GM18502 (cell line): ENCODE measurements at regions not wholly inside any gene's neighbourhood (a gene's known extent, or its start where the extent isn't known, plus 50 kb on each side); places are given as distances from the start of the nearest gene placed in this dataset.
"Not testable (repeated sequence)": the region's sequence is repeated elsewhere in the genome, so short reads cannot be mapped to it uniquely, and the experiment has no call there.

Source experiments
- ATAC-seq: cut with Tn5 transposase; IDR thresholded peaks from one replicate; pipeline ENCODE4 v1.9.1; 2021; ENCODE audit warnings: mild to moderate bottlenecking; ENCODE audit not compliant: unreplicated experiment, poor library complexity

DNA sequence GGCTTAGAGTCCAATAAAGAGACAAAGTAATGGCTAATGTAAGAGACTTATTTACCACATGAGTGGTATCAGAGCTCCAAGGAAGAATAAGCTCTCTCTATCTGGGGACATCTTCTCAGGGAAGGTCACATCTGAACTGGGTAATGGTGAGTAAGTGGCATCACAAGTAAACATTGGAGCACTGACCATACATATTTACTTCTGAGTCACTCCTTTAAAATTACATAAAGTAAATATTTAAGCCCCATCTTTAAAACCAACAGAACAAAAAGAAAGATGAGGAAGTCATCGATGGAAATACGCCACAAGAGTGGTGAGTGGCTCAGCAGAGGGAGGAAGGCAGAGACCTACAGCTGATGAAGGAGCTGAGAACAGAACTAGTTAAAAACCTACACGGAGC, 159.9 kb downstream of the DUSP6 start:
- ATAC-seq = no peak

GRCh38 chr12:89191597-89191996, 160.7 kb downstream of the DUSP6 start:
- not testable (repeated sequence) for ATAC-seq

GRCh38 chr12:89189448-89189847, 162.9 kb downstream of the DUSP6 start:
- ATAC-seq = no peak

- no peak for ATAC-seq
Measured at GRCh38 chr12:89187507-89187906, 164.8 kb downstream of the DUSP6 start.

GRCh38 chr12:89185889-89186288, 166.4 kb downstream of the DUSP6 start:
- no peak for ATAC-seq

- ATAC-seq = no peak
Measured at GRCh38 chr12:89185181-89185580, 167.1 kb downstream of the DUSP6 start.

- ATAC-seq = no peak
Measured at GRCh38 chr12:89183985-89184435, 168.3 kb downstream of the DUSP6 start.

- ATAC-seq = no peak
Measured at GRCh38 chr12:89181271-89181920, 170.9 kb downstream of the DUSP6 start.

DNA sequence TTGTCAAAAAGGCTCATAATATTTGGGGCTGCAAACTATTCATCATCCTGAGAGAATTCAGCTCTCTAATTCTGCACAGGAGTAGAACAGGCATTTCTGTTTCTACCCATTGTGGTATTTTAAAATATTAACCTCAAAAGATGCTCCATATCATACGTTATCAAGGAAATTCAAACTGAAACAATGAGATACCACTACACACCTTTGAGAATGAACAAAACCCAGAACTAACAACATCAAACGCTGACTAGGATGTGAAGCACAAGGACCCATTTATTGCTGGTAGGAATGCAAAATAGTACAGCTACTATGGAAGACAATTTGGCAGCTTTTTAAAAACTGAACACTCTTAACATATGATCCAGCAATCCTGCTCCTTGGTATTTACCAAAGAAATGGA, 171.8 kb downstream of the DUSP6 start:
- no peak for ATAC-seq

DNA sequence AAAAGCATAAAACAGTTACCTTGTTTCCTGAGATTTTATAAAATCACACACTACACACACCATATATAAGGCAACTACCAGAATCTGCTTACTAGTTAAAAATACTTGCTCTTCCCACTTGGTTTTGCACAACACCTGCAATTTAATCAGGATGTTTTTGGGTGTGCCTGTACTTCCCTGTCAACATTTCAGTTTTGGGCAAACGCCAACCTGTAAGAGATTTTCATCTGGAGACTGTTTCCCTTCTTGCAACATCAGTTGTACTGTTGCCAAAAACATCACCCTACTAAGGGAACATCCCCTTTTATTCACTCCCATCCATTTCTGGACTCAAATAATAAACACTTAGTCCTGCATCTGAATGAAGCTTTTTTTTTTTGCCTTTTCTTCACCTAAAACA, 172.3 kb downstream of the DUSP6 start:
- no peak for ATAC-seq

GRCh38 chr12:89179245-89179644, 173.1 kb downstream of the DUSP6 start:
- ATAC-seq = no peak

DNA sequence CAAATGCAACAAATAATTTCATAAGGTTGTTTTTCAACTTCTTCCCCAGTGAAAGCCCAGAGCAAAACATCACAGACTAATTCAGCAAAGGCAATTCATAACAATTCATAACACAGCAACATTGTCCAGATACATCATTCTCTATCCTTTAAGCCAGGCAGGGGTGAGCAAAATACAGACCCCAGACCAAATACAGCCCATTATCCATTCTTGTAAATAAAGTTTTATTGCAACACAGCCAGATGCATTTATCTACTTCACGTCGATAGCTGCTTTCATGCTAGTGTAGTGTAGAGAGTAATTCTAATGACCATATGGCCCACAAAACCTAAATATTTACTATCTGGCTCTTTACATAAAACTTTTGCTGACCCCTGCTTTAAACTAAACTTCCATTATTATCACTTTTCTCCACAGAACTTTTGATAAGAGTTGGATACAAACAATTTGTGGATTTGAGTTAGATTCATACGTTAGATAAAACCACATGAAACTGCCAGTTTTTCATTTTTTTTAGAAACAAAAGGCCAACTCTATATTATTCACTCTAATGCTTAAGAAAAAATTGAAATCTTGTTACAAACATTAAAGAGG, 174.4 kb downstream of the DUSP6 start:
- ATAC-seq = no peak

DNA sequence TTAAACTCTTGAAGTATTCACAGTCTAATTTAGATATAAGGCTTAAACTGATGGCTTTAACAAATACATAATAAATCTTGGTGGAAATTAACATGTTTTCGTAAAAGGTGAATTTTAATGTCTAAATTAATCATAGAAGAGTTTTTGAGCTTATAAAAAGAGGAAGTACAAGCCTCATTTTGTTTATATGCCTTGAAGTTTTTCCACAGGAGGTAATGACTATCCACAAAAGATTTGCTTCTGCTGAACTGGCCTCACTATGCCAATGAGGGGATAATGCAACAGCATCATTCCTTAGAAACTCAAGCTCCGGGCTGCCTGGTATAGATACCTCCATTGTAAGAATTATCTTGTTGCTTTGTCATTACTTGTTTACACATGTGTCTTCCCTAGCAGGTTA, 175.6 kb downstream of the DUSP6 start:
- no peak for ATAC-seq

DNA sequence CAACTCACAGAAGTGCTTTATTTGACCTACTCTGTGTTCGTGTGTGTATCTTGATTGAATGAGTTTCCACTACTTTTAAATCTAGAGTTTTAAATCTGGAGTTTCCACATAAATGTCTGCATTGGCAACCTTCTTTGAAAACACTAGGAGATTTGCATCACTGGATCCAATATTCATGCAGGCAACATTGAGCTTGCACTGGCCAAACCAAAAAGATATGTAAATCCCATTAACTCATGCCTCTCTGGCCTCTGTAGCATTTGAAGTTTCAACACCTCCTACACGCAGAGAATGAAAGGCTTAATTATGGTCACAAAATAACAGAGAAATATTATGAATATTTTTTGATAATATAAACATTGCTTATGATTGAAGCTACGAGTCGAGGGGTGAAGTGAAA, 178.6 kb downstream of the DUSP6 start:
- no peak for ATAC-seq

DNA sequence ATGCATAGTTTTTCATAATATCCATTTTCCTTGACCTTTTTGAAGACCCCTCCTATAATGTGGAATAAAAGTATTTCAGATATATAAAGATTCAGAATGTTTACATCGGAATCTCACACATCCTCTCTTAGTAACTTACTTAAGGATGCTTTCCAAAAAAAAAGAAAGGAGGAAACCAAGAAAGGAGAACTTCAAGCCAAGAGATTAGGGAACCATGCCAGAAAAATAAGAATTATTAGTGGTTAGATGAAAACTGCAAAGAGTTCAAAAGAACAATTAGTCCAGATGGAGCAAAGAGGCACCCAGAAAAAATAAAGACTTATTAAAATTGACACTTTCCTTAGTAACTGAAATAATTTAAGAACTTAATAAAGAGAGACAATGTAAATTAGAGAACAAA, 179.2 kb downstream of the DUSP6 start:
- no peak for ATAC-seq

DNA sequence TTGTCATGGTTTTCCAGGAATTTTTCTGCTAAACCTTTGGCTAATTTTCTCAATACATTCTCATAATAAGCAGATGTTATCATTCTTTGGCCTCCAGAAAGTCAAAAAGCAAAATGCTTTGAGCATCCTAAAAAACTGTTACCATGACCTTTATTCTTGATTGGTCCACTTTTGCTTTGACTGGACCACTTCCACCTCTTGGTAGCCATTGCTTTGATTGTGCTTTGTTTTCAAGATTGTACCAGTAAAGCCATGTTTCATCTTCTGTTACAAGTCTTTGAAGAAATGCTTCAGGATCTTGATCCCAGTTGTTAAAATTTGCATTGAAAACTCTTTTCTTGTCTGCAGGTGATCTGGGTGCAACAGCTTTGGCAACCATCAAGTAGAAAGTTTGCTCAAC, 180.1 kb downstream of the DUSP6 start:
- ATAC-seq = no peak

- no peak for ATAC-seq
Measured at GRCh38 chr12:89169321-89169720, 183.0 kb downstream of the DUSP6 start.

DNA sequence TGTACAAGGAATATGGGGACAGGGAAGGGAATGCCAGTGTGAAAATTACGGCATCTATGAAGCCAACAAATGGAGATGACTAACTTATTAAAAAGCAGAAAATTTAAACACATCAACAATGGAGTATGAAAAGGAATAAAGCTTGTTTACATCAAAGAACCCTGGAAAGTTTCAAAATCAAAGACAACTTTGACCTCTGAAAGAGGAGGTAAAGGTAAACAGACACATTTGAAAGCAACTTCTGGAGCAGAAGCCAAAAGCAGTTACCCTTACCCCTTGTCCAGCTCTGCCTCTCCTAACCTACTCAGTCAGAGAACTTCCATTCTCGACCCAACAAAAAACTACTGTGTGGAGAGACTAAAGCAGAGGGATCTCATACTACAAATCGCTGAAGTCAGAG, 184.3 kb downstream of the DUSP6 start:
- no peak for ATAC-seq

- ATAC-seq = peak; percentile 95
Measured at GRCh38 chr12:89166525-89166934, 185.8 kb downstream of the DUSP6 start.

DNA sequence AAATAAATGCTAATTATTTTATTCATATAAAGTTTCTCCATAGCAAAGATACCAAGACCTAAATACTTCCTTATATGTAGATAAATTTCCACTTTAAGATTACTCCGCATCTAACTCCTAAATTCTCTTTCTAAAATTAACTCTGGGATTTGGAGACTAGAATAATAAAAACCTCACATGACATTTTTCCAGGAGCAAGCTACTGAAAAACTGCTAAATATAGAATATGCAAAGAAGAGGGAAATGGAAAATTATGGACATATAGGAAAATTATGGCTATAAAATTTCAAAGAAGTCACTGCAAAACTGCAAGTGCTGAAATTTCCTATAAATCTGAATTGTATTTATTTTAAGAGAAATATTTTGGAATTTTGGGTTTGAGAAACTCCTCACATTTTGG, 186.2 kb downstream of the DUSP6 start:
- ATAC-seq = no peak

- no peak for ATAC-seq
Measured at GRCh38 chr12:89165703-89166102, 186.6 kb downstream of the DUSP6 start.

GRCh38 chr12:89163918-89164317, 188.4 kb downstream of the DUSP6 start:
- ATAC-seq = no peak
